ENCODE measurements at regions not wholly inside any gene's neighbourhood (a gene's known extent, or its start where the extent isn't known, plus 50 kb on each side); places are given as distances from the start of the nearest gene placed in this dataset.
A peak's percentile ranks its signal among the peaks of the same experiment; 100 is the strongest.

GRCh38 chr9:21672761-21673160 is 129.7 kb upstream of the MTAP start:
- no peaks in the 10 kb centered on the region for H3K9me3 ChIP-seq
- intact Hi-C loops (cut with DNase I; ENCODE audit: low total_unique reads), result no loop called here
- no peaks in the 10 kb centered on the region for H3K27me3 ChIP-seq
- DNase-seq, result no peak
- no peaks in the 10 kb centered on the region for H3K36me3 ChIP-seq
- no peak overlapping the region for H3K27ac ChIP-seq
- H3K4me3 ChIP-seq, result no peak overlapping the region
- H3K4me1 ChIP-seq, result no peaks in the 10 kb centered on the region
- TF ChIP-seq CTCF (IDR thresholded peaks at IDR 0.05), result no peak
- TF ChIP-seq POLR2A (IDR thresholded peaks at IDR 0.05), result no peak
- no peak for TF ChIP-seq POLR2AphosphoS5 (IDR thresholded peaks at IDR 0.05)
- no peak for TF ChIP-seq EP300 (IDR thresholded peaks at IDR 0.05)
- WGBS, 5 donors, result 84 to 97% (median 92%) methylated on average over 1 of the region's 1 CpG

- H3K4me1 ChIP-seq, result no peaks in the 10 kb centered on the region
- WGBS, 5 donors, result 82 to 95% (median 90%) methylated on average over 1 of the region's 1 CpG
- DNase-seq, result no peak
- H3K4me3 ChIP-seq, result no peak overlapping the region
- H3K27me3 ChIP-seq, result no peaks in the 10 kb centered on the region
- no peaks in the 10 kb centered on the region for H3K36me3 ChIP-seq
- intact Hi-C loops (cut with DNase I; ENCODE audit: low total_unique reads), result no loop called here
- no peak for TF ChIP-seq POLR2A (IDR thresholded peaks at IDR 0.05)
- TF ChIP-seq EP300 (IDR thresholded peaks at IDR 0.05), result no peak
- TF ChIP-seq CTCF (IDR thresholded peaks at IDR 0.05), result no peak
- no peak for TF ChIP-seq POLR2AphosphoS5 (IDR thresholded peaks at IDR 0.05)
- no peak overlapping the region for H3K27ac ChIP-seq
- no peaks in the 10 kb centered on the region for H3K9me3 ChIP-seq
These were observed 127.5 kb upstream of the MTAP start for GRCh38 chr9:21674894-21675293.

GRCh38 chr9:21677387-21677786 is 125.0 kb upstream of the MTAP start:
- TF ChIP-seq CTCF (IDR thresholded peaks at IDR 0.05) (no peak), POLR2A (IDR thresholded peaks at IDR 0.05) (no peak), EP300 (IDR thresholded peaks at IDR 0.05) (no peak), POLR2AphosphoS5 (IDR thresholded peaks at IDR 0.05) (no peak)
- Histone ChIP-seq H3K27me3 (no peaks in the 10 kb centered on the region), H3K4me1 (no peaks in the 10 kb centered on the region), H3K36me3 (no peaks in the 10 kb centered on the region), H3K4me3 (no peak overlapping the region), H3K9me3 (no peaks in the 10 kb centered on the region), H3K27ac (no peak overlapping the region)
- no peak for DNase-seq
- intact Hi-C loops (cut with DNase I; ENCODE audit: low total_unique reads), result no loop called here
- WGBS, 5 donors, result 56 to 78% (median 71%) methylated on average over 1 of the region's 1 CpG

- no peak for DNase-seq
- H3K4me3 ChIP-seq, result no peak overlapping the region
- no peak overlapping the region for H3K27ac ChIP-seq
- no peaks in the 10 kb centered on the region for H3K27me3 ChIP-seq
- H3K36me3 ChIP-seq, result no peaks in the 10 kb centered on the region
- WGBS, 5 donors, result 23 to 40% (median 33%) methylated on average over 3 of the region's 3 CpGs
- H3K4me1 ChIP-seq, result no peaks in the 10 kb centered on the region
- no peaks in the 10 kb centered on the region for H3K9me3 ChIP-seq
- TF ChIP-seq POLR2AphosphoS5 (IDR thresholded peaks at IDR 0.05), result peak in 2 of 3 donors; percentile 24 to 29
- no peak for TF ChIP-seq POLR2A (IDR thresholded peaks at IDR 0.05)
- intact Hi-C loops (cut with DNase I; ENCODE audit: low total_unique reads), result no loop called here
These were observed 124.6 kb upstream of the MTAP start for GRCh38 chr9:21677834-21678233.

- H3K4me3 ChIP-seq, result no peak overlapping the region
- no peaks in the 10 kb centered on the region for H3K27me3 ChIP-seq
- H3K36me3 ChIP-seq, result no peaks in the 10 kb centered on the region
- no peak for DNase-seq
- H3K4me1 ChIP-seq, result peaks cover 0 to 2% (median 0%) of the 10 kb centered on the region in 4 donors
- intact Hi-C loops (cut with DNase I; ENCODE audit: low total_unique reads), result no loop called here
- no peak for TF ChIP-seq POLR2AphosphoS5 (IDR thresholded peaks at IDR 0.05)
- TF ChIP-seq EP300 (IDR thresholded peaks at IDR 0.05), result no peak
- TF ChIP-seq CTCF (IDR thresholded peaks at IDR 0.05), result no peak
- TF ChIP-seq POLR2A (IDR thresholded peaks at IDR 0.05), result no peak
- WGBS, 5 donors, result 64 to 86% (median 77%) methylated on average over 1 of the region's 1 CpG
- H3K9me3 ChIP-seq, result no peaks in the 10 kb centered on the region
- H3K27ac ChIP-seq, result no peak overlapping the region
These were observed 123.0 kb upstream of the MTAP start for GRCh38 chr9:21679432-21679831.

All from stomach (tissue), 8 donors.